K562 (cell line): ENCODE measurements at regions not wholly inside any gene's neighbourhood (a gene's known extent, or its start where the extent isn't known, plus 50 kb on each side); places are given as distances from the start of the nearest gene placed in this dataset.

Experiments
- CREB1 ChIP-seq, 2 experiments: sonication (generic) in 1 of 2; formaldehyde crosslinking in 1 of 2; IDR thresholded peaks; 2 replicates each; pipeline versions ENCODE4 v1.6.1 to v1.8.0; 2012 to 2022; ENCODE audit warnings: inconsistent platforms in 1 of 2, mild to moderate bottlenecking in 1 of 2, missing genetic modification reagents in 1 of 2, moderate library complexity in 1 of 2
- ETS2 ChIP-seq: IDR thresholded peaks from 2 replicates; pipeline ENCODE4 v1.6.1; 2016; ENCODE audit warnings: borderline replicate concordance, missing genetic modification characterization, mild to moderate bottlenecking, moderate library complexity, missing compliant biosample characterization; ENCODE audit not compliant: poor library complexity, severe bottlenecking
- EZH2 ChIP-seq: IDR thresholded peaks from 2 replicates; pipeline ENCODE4 v1.6.1; 2012; ENCODE audit warnings: low read depth, mild to moderate bottlenecking, inconsistent platforms, low read length, borderline replicate concordance
- MTA1 ChIP-seq: fragments of 450-650 bp; IDR thresholded peaks from 2 replicates; pipeline ENCODE4 v1.6.1; 2017; ENCODE audit warnings: borderline replicate concordance
- NFATC3 ChIP-seq: fragments of 450-650 bp; IDR thresholded peaks from 2 replicates; pipeline ENCODE4 v1.6.1; 2017; ENCODE audit warnings: mild to moderate bottlenecking
- RFX1 ChIP-seq: fragments of 450-650 bp; IDR thresholded peaks from 2 replicates; pipeline ENCODE4 v1.6.1; 2016; ENCODE audit warnings: mild to moderate bottlenecking, moderate library complexity
- TF ChIP-seq, protein P1 (sequence below): fragments of 250-450 bp; sonication (Bioruptor Pico); IDR thresholded peaks from 2 replicates; pipeline ENCODE4 v1.5.0; 2020; ENCODE audit warnings: mild to moderate bottlenecking
- TF ChIP-seq, protein P2 (sequence below): fragments of 250-450 bp; sonication (Bioruptor Pico); IDR thresholded peaks from 2 replicates; pipeline ENCODE4 v1.5.1; 2021; ENCODE audit warnings: mild to moderate bottlenecking

DNA sequence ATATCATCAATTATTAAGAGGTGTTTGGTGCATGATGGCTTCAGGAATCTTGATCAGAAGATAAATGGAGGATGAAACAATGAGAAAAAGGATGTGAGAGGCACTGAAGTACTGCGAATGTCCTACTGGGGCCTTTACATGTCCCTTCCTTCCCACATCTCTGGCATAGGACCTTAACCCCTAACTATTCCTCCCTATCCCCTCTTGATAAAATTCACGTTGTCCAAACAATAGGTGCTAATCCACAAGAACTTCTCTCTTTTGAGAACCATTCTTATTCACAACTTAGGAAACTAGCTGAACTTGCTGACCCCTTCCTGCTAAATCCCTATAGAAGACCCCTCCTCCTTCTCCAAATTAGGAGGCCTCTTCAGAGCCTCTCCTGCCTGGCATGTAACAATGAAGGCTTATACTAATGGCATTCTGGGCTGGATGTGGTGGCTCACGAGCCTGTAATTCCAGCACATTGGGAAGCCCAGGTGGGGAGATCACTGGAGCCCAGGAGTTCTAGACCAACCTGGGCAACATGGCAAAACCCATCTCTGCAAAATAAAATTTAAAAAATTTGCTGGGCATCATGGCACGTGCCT, 276.5 kb upstream of the SMARCA2 start:
- TF ChIP-seq CREB1 (IDR thresholded peaks at IDR 0.05) = no peak
- TF ChIP-seq CREB1 (CRISPR knock-in tag; IDR thresholded peaks at IDR 0.05) = no peak
- no peak for TF ChIP-seq NFATC3
- TF ChIP-seq MTA1 = no peak
- TF ChIP-seq RFX1 = no peak
- no peak for TF ChIP-seq ETS2 (tag)
- TF ChIP-seq, protein P1, sequence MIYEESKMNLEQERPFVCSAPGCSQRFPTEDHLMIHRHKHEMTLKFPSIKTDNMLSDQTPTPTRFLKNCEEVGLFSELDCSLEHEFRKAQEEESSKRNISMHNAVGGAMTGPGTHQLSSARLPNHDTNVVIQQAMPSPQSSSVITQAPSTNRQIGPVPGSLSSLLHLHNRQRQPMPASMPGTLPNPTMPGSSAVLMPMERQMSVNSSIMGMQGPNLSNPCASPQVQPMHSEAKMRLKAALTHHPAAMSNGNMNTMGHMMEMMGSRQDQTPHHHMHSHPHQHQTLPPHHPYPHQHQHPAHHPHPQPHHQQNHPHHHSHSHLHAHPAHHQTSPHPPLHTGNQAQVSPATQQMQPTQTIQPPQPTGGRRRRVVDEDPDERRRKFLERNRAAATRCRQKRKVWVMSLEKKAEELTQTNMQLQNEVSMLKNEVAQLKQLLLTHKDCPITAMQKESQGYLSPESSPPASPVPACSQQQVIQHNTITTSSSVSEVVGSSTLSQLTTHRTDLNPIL = no peak
- TF ChIP-seq EZH2 = no peak
- TF ChIP-seq, protein P2, sequence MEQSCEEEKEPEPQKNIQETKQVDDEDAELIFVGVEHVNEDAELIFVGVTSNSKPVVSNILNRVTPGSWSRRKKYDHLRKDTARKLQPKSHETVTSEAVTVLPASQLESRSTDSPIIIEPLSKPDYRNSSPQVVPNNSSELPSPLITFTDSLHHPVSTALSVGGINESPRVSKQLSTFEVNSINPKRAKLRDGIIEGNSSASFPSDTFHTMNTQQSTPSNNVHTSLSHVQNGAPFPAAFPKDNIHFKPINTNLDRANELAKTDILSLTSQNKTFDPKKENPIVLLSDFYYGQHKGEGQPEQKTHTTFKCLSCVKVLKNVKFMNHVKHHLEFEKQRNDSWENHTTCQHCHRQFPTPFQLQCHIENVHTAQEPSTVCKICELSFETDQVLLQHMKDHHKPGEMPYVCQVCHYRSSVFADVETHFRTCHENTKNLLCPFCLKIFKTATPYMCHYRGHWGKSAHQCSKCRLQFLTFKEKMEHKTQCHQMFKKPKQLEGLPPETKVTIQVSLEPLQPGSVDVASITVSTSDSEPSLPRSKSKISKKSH (CRISPR knock-in tag) = no peak
